HS-5 (cell line): ENCODE measurements at regions not wholly inside any gene's neighbourhood (a gene's known extent, or its start where the extent isn't known, plus 50 kb on each side); places are given as distances from the start of the nearest gene placed in this dataset.

Experiments
- DNase-seq: peaks from one replicate; pipeline ENCODE4 v3.0.0-alpha.2; 2012; ENCODE audit warnings: low read depth

DNA sequence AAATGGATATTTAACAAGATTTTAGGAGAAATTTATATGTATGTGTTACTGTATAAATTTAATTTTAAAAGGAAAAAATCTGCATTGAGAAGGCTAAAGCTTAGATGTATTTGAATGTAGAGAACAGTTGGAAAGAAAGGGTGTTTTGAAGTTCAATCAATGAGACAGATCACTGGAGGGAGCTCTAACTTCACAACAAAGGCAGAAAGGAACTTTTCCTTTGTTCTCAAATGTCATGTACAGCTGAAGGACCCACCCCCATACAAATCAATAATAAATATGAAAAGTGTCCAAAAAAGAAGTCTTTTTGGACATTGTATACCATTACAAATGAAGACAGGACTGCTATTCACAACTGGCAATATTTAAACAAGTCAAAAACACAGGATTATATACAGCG, 403.4 kb downstream of the DNAJB9 start:
- no peak for DNase-seq

GRCh38 chr7:108974641-108975040, 405.0 kb downstream of the DNAJB9 start:
- DNase-seq = no peak

DNA sequence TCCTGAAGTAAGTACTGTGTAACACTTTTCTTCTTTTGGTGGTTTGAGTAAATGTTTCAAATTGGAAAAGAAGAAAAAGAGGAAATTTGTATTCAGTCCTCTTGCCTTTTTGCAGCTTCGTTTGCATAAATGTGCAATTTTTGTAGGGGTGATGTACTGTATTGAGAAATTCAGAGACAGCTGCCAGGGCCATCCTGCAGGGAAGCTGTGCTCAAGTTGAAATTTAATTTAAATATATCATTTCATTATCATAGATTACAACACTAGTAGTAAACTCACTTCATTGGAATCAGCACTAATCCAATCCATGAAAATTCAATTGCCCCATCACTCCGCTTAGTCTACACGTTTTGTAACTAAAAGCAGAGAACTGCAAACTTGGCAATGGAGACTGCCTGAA, 415.4 kb downstream of the DNAJB9 start:
- no peak for DNase-seq

GRCh38 chr7:108989319-108989718, 419.6 kb downstream of the DNAJB9 start:
- no peak for DNase-seq

DNA sequence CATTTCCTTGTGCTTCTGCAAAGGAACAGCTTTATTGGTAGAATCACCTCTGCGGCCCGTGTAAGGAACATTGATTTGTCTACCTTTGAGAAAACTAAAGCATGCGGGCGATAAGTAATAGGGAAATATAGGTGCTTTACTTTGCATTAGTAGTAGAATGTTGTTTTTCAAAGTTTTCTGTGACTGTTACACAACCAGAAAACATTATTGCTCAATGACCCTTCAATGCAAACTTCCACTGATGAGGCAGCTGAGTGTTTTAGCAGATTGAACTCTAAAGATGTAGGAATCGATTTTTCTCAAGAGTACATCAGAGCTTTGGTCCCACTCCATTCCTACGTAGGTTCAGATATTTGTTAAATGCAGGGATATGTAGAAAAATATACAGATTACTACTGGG, 427.8 kb downstream of the DNAJB9 start:
- no peak for DNase-seq

DNA sequence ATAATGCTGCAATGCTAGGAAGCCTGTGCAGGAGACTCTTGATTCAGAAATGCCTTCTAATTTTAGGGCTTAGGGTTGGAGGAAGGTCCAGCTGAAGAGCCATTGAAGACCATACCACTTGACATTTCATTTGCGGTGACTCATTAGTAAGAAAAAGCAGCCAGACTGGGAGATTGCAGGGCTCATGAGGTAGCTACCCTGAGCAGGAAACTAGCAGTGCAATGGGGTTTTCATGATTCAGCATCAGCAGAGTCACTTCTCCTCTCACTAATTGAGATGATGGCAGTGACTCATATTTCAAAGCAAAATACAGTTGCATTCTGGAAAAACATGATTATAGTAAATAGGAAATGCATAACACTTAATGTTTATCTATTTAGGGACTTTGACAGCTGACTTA, 434.1 kb downstream of the DNAJB9 start:
- no peak for DNase-seq

GRCh38 chr7:109009636-109010035, 440.0 kb downstream of the DNAJB9 start:
- DNase-seq = no peak

GRCh38 chr7:109020251-109020650, 450.6 kb downstream of the DNAJB9 start:
- no peak for DNase-seq

GRCh38 chr7:109021390-109021789, 451.7 kb downstream of the DNAJB9 start:
- no peak for DNase-seq

DNA sequence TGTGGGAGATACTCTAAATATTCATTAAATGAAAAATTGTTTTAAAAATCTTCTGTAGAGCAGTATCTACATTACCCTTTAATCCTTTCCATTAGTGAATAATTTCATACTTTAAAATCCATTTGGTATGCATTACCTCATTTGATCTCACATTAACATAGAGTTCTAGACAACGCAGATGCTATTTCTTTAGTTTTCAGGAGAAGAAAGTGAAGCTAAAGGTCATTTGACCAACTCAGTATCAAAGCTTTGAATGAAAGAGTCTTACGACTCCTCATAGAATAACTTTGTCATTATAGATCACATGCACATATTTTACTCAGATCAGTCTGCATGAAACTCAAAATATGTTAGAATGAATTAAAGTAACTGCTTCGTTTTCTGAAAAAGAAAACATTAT, 460.2 kb downstream of the DNAJB9 start:
- DNase-seq = no peak

- no peak for DNase-seq
Observed at GRCh38 chr7:109044691-109045090, 475.0 kb downstream of the DNAJB9 start.

DNA sequence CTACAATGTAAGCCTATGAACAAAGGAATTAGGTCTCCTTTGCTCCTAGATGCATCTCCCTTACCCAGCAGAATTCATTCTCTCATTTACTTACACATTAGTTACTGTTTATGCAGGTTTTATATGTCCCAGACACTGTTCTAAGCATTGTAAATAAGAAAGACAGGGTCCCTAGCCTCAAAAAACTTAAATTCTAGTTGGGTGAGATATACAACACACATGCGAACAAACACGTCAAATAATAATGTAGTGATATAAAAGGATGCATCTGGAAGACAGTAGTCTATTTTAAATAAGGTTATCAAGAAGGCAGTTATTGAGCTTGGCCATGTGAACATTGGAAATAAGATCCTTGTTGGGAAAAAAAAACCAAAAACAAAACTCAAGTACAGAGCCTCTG, 479.7 kb downstream of the DNAJB9 start:
- DNase-seq = no peak

DNA sequence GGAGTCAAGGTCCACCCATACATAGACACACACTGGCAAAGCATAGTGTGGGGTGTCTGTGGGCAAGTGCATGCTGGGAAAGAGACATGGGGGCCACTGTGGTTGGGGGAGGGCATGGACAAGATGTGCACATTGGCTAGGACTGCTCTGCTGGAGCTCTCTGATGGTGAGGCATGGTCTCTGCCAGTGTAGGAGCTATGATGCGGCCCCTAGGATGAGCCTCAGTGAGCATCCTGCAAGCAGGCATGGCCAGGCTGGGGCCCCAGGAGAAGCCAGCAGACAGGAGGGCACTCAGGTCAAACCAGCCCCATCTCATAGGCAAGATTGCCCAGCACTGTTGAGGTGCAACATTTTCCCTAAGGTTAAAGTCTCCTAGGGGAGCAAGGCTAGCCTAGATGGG, 489.4 kb downstream of the DNAJB9 start:
- DNase-seq = no peak

GRCh38 chr7:109062798-109063197, 493.1 kb downstream of the DNAJB9 start:
- DNase-seq = no peak

GRCh38 chr7:109073543-109073942, 503.9 kb downstream of the DNAJB9 start:
- DNase-seq = no peak

DNA sequence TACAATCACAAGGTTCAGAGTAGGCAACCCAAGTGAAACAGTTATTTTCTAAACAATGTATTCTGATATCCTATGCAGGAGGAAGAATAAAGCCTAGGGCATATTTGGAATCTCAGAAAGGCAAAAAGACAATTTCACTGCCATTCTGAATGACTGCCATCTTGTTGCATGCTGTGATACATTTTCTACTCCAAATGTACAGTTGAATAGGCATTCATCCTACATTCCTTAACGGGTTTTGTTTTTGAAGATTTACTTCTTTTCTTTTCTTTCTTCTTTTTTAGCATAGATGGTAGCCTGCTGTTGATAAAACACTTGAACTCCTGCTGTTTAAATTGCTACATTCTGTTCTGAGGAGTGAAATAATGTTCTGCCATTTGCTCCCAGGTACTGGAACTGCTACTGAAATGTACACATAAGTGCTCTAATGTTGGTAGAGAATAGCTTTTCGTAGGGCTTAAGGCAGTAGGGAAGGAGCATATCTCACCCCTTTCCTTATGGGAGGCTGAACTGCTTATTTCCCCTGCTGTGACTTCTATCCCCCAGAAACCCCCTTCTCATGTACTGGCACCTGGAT, 506.8 kb downstream of the DNAJB9 start:
- no peak for DNase-seq

DNA sequence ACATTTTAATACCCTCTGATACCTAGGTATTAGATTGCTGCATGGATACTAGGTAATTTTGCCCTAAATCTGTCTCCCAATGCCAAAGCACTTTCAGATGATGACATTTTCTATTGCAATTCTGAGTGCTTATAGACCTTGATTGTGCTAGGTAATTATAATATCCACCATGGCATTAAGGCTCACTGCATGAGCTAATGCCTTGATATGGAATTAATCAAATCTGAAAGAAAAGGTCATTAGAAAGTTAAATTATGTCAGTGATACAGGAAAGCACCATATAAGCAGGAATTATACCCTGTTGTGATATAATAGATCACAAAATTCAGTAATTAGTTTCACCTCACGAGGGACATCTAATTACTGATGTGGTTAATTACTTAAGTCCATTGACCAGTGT, 521.4 kb downstream of the DNAJB9 start:
- no peak for DNase-seq

DNA sequence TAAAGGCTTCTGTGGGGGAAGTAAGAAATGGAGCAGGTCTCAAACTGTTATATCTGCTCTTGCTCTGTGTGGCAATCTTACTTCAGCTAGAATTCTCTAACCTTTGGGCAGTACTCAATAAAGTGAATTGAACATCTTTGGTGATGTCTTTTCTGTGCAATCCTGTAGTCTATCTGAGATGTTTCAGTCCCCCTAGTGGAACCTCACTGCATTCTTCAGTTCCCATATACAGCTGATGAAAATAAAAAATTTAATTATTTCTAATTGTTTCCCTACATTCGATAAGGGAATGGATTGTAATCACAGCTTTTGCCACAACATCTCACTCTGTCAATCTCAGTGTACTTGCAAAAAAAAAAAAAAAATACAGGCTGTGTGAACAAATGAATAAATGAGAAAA, 522.6 kb downstream of the DNAJB9 start:
- no peak for DNase-seq

GRCh38 chr7:109101332-109101731, 531.7 kb downstream of the DNAJB9 start:
- no peak for DNase-seq

DNA sequence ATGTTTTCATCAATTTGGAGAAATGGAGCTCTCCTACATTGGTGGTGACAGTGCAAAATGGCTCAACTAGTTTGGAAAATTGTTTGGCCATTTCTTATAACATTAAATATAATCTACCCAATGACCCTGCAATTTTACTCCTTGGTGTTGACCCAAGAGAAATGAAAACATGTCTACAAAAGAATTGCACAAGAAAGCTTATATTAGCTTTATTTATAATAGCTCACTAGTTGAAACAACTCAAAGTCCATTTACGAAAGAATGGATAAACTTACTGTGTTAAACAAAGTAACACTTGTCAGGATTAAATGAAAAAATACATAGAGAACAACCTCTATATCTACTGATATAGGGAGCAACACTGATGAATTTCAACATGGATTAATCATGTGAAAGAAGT, 539.9 kb downstream of the DNAJB9 start:
- DNase-seq = no peak

DNA sequence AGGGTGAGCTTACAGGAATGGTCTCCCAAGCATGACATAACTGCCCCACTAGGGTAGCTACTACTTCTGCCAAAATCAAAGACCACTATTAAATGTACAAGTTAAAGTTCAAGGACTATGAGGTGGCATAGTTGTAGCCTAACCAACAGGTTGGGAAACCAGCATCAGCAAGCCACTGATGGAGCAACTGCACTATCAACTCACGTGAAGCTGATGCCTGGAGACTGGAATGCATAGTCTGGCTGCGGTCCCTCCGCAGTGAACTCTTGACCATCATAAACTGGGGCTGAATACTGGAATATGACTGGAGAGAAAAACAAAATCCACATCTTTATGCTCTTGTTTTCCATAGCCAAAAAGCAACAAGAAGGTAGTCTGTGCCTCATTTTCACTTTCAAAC, 541.4 kb downstream of the DNAJB9 start:
- no peak for DNase-seq

DNA sequence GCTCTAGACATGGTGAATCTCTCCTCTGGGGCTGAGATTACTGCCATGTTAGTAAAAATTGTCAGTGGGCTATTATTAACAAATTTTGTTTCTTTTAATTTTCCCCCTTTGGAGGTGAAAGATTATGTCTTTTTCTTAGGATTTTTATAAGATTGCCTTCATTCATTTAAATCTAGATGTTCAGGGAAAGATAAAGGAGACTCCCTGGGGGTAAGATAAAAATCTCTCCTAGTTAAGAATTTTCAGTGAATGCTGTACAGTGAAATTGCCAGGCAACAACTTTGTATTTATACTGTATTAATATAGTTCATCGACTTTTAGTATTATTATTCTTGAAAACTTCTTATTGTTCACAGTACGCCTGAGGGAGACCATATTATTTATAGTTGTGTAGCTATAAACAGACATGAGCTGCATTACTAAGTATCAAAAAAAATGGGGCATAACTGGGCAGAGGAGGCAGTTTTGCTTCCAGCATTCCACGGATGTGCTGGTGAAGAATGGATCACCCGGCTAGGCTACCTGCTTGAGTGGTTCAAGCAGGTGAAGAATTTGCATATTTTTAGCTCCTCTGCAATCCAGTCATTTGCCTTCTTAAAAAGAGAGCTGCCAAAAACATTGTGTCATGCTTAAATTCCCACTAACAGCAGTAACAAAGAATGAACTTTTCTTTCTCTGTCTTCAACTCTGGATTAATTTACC, 552.1 kb downstream of the DNAJB9 start:
- DNase-seq = no peak

- DNase-seq = no peak
Observed at GRCh38 chr7:109125001-109125400, 555.3 kb downstream of the DNAJB9 start.

DNA sequence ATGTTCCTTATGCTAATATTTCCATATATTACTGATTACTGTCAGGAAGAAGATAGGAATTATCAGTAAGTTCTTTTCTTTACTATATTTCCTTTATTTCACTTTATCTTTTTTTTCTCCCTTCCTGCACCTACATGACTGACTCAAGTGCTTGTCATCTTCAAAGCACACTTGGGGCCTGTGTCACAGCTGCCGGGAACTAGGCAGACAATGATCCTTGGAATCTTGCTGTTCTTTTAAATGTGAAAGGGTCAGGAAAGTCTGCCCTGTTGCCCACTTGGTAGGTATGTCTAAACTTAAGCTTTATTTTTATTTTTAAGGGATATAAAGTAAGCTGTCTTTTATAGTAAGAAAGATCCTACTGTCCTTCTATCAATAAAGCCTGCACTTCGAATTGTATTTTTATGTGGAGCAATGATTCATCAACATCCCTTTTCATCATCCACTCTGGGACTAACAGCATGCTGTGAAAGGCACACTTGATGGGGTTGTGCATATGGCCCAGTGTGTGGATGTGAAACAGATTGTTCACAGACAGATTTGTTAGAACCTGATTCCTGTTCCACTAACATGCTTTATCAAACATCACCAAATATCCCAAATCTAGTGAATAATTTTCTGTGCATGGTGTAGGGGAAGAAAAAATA, 556.9 kb downstream of the DNAJB9 start:
- DNase-seq = no peak
